Fibroblast of lung (primary cell): ENCODE measurements at regions not wholly inside any gene's neighbourhood (a gene's known extent, or its start where the extent isn't known, plus 50 kb on each side); places are given as distances from the start of the nearest gene placed in this dataset.

Source experiments
- EZH2 ChIP-seq: IDR thresholded peaks from 2 replicates; pipeline ENCODE4 v1.5.1; 2012; ENCODE audit warnings: low read length, control low read depth, mild to moderate bottlenecking; ENCODE audit errors: missing control alignments
- TF ChIP-seq, protein P1 (sequence below), 2 donors: IDR thresholded peaks in 1 of 2; conservative IDR thresholded peaks in 1 of 2; 1 replicate in 1 of 2; 2 replicates in 1 of 2; pipeline ENCODE4 v1.5.1; 2011 to 2012; ENCODE audit warnings: low read length in 2 of 2, control low read depth in 1 of 2, inconsistent platforms in 1 of 2, low read depth in 1 of 2, mild to moderate bottlenecking in 1 of 2

DNA sequence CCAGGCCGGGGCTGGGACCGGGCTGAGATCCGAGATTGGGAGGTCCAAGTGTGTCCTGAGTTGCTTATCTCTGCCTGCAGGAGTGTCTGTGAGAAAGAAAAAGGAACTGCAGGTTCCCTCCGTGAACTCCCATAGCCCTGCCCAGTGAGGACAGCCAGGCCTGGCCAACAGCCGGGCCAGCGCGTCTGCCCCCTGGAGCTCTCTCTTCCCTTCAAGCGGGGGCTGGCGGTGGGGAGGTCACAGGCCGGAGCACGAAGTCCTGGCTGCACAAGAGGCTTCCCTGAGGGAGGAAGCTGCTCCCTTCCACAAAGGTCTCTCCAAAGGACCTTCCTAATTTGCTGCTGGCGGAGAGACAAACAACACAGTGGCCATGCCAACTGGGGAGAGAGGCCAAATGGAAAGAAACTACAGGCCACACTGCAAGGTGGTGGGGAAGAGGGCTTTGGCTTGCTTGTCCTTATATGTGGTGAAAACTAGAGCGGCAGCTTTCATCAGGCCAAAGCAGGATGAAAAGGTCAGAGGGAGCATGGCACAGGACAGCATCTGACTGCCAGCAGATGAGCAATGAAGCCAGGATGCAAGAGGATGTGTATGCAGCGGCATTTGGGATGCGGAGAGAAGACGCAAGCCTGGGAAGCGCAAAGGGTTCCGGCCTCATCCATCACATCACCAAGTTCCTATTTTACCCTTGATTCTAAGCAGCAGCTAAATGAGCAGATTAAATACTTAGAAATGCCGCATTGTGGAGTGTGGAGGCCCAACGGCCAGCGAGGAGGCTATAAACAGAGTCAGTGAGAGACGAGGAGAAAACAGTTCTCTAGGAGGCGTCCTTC, 260.0 kb downstream of the ERMARD start:
- TF ChIP-seq, protein P1, sequence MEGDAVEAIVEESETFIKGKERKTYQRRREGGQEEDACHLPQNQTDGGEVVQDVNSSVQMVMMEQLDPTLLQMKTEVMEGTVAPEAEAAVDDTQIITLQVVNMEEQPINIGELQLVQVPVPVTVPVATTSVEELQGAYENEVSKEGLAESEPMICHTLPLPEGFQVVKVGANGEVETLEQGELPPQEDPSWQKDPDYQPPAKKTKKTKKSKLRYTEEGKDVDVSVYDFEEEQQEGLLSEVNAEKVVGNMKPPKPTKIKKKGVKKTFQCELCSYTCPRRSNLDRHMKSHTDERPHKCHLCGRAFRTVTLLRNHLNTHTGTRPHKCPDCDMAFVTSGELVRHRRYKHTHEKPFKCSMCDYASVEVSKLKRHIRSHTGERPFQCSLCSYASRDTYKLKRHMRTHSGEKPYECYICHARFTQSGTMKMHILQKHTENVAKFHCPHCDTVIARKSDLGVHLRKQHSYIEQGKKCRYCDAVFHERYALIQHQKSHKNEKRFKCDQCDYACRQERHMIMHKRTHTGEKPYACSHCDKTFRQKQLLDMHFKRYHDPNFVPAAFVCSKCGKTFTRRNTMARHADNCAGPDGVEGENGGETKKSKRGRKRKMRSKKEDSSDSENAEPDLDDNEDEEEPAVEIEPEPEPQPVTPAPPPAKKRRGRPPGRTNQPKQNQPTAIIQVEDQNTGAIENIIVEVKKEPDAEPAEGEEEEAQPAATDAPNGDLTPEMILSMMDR (conservative IDR thresholded peaks at IDR 0.05 in 1 of 2, IDR thresholded peaks at IDR 0.05 in 1 of 2; ENCODE audit: low read depth in 1 of 2, low read length in 2 of 2): no peak
- TF ChIP-seq EZH2: no peak
